ENCODE measurements at regions not wholly inside any gene's neighbourhood (a gene's known extent, or its start where the extent isn't known, plus 50 kb on each side); places are given as distances from the start of the nearest gene placed in this dataset.
"Not testable (repeated sequence)": the region's sequence is repeated elsewhere in the genome, so short reads cannot be mapped to it uniquely, and the experiment has no call there.

DNA sequence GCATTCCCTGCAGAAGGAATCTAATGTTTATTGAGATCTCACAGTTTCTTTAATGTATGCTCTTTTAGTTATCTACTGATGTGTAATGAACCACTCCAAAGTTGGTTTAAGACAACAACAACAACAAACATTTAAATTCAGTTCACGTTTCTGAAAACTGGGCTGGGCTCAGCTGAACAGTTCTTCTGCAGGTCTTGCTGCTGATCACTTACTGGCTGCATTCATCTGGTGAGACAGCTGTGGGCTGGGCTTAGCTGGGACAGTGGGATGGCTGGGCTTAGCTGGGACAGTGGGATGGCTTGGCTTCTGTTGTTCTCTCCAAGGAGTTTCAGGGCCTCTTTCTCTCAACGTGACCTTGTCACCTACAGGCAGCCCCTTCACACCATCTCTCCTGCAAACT lies 544.3 kb upstream of the CDH5 start:
- no peak for DNase-seq (ENCODE audit: extremely low read depth in 1 of 11, low read depth in 9 of 11, low spot score in 4 of 11)

DNA sequence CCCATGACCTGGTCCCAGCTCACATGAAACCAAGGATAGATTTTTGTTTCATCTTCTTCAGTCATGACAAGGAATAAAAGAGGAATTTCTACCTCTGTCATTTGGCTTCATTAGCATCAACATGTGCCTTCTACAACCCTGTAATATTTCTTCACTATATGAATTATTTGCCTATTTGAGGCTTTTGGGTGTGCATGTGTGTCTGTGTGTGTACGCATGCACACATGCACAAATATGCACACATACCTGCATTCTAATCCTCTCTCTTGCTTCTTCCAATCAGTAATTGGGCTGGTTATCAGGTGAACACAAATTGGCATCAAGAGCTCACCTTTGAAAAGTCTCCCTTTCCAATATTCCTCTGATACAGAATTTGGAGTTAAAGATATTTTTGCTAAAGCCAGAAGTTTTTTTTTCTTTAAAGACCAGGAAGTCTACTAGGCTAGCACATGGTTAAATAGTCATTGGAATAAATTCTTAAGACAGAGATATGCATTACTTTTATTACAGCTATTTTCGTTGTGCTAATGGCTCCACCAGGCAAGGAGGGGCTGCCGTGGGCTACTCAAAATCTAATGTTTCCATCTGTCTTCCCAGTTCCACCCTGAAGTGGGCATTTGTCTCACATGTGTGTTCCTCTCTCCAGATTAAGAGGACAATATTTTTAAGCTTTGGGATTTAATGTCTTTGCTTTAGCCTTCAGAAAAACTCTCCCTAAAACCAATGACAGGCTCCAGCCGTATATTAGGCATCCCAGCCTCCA lies 547.2 kb upstream of the CDH5 start:
- no peak for DNase-seq (ENCODE audit: extremely low read depth in 1 of 11, low read depth in 9 of 11, low spot score in 4 of 11)

DNA sequence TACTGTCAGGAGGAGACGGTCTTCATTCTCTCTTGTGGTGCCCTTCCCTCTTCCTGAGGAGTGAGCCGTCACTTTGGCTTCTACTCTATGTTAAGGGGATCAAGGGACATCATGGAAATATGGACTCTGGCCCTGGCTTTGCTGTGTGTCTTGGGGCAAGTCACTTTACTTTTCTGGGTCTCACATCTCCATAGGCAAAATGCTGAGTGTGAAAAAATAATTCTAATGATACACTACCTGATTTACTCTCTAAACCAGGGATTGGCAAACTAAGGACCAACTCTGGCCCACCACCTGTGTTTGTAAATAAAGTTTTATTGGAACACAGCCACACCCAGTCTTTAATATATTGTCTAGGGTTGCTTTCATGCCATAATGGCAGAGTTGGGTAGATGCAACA lies 548.7 kb upstream of the CDH5 start:
- no peak for DNase-seq (ENCODE audit: extremely low read depth in 1 of 11, low read depth in 9 of 11, low spot score in 4 of 11)

DNA sequence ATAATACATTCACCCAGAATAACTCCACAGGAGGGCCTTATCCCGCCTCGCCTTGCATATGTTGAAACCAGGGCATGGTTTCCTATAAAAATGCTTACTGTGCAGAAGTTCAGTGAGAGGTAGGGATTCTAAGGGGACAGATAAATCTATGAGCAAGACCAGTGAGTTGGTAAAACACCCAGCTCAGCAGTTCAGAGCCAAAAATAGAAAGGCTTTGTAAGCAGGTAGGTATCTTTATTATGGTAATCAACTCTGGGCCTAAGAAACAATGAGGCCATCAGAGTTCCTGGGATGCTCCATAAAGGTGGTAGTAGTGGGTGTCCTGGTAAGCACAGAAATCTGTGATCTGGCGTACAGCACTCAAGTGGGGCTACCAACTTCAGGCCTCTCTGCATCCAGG lies 549.4 kb upstream of the CDH5 start:
- DNase-seq (ENCODE audit: extremely low read depth in 1 of 11, low read depth in 9 of 11, low spot score in 4 of 11) = no peak

DNA sequence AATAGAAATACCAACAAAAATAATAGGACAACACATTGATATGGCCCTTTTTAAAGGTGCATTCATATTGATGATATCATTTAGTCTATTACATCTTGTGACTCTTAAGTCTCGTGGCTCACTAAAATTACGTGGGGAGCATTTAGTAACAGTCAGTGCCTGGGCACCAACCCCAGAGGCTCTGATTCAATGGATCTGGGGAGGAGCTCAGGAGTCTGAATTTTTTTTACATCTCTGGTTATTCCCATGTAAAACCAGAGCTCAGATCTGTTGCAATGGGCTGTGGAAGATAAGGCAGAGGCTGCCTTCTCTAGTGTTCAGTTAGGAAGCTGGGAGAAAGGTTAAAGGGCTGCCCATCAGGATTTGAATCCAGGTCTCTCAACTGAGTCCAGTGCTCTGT lies 549.9 kb upstream of the CDH5 start:
- no peak for DNase-seq (ENCODE audit: extremely low read depth in 1 of 11, low read depth in 9 of 11, low spot score in 4 of 11)

DNA sequence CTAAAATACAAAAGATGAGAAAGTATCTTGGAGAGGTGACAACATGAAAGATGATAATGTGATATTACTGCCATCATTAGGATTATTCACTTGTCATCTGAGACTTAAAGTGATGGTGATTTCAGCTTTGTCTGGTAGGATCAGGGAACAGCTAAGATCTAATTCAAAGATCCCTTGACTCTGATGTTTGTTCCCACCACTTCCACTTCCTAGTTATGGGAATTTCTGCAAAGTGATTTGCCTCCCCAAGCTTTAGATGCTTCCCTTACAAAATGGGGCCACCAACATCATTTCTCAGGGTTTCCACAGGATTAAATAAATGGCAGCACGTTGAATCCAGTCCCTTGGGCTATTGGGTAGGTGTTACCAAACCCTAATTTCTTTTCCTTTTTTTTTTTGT lies 550.8 kb upstream of the CDH5 start:
- no peak for DNase-seq (ENCODE audit: extremely low read depth in 1 of 11, low read depth in 9 of 11, low spot score in 4 of 11)

DNA sequence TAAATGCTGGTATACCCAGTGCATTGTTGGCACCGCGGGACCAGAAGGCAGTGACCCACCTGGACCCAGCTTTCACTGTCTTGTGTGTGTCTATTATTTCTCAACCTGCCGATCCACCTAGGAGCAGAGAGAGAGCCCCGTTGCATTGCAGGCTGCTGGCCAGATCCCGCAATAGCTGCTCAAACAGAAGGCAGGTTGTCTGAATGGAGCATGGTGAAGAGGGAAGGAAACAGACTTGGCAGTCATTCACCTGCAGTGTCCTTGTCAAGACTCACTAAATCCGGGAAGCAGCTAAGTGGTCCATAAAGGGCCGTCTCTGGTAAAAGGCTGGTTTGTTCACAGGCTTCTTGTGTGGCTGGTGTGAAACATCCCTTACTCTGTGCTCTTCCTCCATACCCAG lies 552.6 kb upstream of the CDH5 start:
- DNase-seq (ENCODE audit: extremely low read depth in 1 of 11, low read depth in 9 of 11, low spot score in 4 of 11) = not testable (repeated sequence)

DNA sequence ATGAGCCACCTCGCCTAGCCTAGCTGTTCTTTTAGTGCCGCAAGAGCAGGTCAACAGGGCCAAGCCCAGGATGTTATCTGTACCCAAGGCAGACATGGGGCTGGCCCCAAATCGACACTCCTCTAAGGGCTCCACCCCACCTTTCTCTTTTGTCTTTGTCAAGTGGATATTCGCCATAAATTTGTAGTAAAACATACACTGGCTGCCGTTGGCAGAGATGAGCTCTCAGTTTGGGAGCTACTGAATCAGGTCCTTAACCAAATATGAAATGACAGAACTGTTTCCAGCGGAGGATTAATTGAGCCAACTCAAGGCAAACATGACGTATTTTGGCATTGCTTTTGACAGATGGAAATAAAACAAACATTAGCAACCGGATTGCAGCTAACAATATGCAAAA lies 556.9 kb upstream of the CDH5 start:
- DNase-seq (ENCODE audit: extremely low read depth in 1 of 11, low read depth in 9 of 11, low spot score in 4 of 11) = no peak

DNA sequence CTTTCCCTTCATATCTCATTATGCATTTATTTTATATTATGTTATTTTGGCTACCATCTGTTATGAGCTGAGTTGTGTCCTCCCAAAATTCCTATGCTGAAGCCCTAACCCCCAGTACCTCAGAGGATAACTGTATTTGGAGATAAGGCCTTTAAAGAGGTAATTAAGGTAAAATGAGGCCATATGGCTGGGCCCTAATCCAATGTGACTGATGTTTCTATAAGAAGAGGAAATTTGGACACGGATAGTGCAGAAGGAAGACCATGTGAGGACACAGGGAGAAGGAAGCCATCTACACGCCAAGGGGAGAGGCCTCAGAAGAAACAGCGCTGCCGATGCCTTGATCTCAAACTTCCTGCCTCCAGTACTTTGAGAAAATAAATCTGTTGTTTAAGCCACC lies 557.7 kb upstream of the CDH5 start:
- DNase-seq (ENCODE audit: extremely low read depth in 1 of 11, low read depth in 9 of 11, low spot score in 4 of 11) = no peak

DNA sequence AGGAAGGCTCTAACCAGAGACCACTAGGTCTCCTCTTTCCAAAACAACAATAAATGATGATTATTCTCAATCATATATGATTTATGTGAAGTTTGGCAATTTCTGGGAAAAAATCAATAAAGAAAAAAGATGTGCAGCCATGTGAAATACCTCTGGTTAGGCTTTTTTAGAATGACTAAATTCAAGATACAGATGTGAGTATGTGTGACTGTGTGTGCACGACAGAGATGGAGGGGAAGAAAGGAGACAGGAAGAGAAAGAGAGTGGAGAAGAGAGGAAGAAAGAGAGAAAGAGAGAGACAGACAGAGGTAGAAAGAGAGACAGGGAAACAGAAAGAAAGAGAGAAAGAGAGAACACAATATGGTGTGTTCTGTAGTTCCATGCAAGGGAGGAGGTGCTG lies 558.6 kb upstream of the CDH5 start:
- no peak for DNase-seq (ENCODE audit: extremely low read depth in 1 of 11, low read depth in 9 of 11, low spot score in 4 of 11)

DNA sequence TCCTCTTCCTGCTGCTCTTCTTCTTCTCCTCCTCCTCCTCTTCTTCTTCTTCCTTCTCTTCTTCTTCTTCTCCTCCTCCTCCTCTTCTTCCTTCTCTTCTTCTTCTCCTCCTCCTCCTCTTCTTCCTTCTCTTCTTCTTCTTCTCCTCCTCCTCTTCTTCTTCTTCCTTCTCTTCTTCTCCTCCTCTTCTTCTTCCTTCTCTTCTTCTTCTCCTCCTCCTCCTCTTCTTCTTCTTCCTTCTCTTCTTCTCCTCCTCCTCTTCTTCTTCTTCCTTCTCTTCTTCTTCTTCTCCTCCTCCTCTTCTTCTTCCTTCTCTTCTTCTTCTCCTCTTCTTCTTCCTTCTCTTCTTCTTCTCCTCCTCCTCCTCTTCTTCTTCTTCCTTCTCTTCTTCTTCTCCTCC lies 560.8 kb upstream of the CDH5 start:
- DNase-seq (ENCODE audit: extremely low read depth in 1 of 11, low read depth in 9 of 11, low spot score in 4 of 11) = not testable (repeated sequence)

DNA sequence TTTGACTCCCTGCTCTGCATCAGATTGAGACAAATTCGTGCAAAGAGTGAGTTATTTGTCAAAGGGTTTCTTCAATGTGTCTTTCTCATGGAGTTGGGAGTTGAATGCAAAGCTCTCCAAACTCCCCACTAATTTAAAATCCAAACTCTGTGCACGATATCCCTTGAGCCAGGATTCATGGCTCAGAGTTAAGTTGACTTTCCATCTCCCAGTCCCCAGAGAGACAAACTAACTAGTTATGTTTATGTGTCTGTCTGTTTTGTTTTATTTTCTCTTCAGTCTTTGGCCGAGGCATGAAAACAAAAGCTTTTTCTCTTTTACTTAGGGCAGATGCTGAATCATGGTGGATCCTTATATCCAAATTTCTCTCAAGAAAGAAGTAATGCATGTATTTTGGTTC lies 570.0 kb upstream of the CDH5 start:
- DNase-seq (ENCODE audit: extremely low read depth in 1 of 11, low read depth in 9 of 11, low spot score in 4 of 11) = no peak

DNA sequence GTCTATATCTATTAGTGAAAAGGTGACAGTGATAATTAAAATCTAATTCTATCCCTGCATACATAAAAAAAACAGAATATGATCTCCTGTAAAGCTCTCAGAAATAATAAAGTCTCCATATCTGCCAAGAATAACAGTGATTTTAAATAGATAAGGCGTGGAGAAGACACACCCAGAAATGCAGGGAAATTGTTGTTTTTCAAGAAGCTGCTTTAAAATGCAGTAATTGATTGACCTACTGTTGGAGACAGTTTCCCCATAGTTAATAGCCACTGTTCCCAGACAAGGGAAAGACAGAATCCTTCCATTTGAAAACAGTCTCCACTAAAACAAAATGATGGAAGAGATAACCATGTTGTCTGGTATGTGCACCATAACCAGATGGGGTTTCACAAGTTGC lies 571.5 kb upstream of the CDH5 start:
- DNase-seq (ENCODE audit: extremely low read depth in 1 of 11, low read depth in 9 of 11, low spot score in 4 of 11) = no peak

DNA sequence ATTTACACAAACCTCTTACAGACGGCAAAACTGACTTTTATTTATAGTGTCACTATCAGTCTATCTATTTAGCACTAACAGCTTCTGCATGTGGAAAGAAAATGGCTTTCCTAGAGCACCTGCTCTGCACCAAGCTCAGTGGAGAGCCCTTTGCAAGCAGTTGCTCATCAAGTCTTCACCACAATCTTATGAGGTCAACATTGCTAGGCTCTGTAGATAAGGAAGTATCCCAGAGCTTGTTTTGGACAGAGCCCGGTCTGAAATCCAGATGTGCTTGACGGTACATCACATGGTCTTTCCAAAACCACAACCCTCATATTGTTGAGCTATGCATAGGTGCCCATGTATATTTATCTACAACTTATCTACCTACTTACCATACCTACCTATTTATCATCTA lies 572.7 kb upstream of the CDH5 start:
- no peak for DNase-seq (ENCODE audit: extremely low read depth in 1 of 11, low read depth in 9 of 11, low spot score in 4 of 11)

DNA sequence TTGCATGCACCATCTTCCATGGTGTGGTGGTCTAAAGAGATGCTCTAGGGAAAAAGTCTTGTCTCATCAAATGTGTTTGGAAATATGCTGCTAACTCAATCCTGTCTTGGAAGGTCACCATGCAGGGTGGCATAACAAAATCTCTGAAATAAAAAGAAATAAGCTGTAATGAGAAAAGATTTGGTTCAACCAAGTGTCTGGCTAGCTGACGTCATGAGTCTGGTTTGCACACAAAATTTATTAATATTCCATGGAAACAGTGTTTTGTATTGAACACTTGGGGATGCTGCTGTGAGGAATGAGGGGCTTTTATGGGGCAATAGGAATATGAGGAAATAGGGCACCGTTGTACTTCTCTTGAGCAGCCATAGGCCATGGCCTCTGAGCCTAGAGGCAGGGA lies 575.7 kb upstream of the CDH5 start:
- no peak for DNase-seq (ENCODE audit: extremely low read depth in 1 of 11, low read depth in 9 of 11, low spot score in 4 of 11)

DNA sequence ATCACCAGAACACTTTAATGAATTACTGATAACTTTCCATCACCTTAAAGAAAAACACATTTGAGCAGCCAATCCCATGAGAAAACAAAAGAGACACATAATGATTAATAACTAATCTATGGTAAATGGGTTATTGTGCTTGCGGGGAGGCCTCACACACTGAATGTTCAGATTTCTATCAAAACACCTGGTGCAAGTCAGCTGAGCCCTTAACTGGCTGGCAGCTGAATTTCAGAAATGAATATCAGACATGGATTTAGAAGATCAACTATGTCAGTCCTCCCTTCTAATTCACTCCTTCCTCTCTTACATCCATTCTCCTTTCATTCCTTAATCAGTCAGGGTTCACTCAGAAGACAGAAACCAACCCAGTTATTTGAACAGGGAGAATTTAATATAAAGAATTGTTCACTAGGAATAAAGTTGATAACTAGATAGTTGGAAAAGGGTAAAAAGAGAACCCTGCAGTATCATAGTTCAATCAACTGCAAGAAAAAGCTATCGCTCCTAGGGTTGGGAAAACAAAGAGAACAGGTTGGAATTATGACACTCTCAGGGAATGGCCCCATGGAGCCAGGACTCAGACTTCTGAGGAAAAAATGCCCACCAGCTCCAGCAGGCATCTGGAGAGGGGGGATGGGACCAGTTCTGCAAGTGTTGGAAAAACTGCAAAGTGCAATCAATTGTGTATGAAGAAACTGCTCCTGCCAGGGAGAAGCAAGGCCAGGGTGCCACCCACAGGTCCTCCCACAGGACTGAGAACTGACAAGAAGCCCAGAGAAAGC lies 577.1 kb upstream of the CDH5 start:
- DNase-seq (ENCODE audit: extremely low read depth in 1 of 11, low read depth in 9 of 11, low spot score in 4 of 11) = no peak

DNA sequence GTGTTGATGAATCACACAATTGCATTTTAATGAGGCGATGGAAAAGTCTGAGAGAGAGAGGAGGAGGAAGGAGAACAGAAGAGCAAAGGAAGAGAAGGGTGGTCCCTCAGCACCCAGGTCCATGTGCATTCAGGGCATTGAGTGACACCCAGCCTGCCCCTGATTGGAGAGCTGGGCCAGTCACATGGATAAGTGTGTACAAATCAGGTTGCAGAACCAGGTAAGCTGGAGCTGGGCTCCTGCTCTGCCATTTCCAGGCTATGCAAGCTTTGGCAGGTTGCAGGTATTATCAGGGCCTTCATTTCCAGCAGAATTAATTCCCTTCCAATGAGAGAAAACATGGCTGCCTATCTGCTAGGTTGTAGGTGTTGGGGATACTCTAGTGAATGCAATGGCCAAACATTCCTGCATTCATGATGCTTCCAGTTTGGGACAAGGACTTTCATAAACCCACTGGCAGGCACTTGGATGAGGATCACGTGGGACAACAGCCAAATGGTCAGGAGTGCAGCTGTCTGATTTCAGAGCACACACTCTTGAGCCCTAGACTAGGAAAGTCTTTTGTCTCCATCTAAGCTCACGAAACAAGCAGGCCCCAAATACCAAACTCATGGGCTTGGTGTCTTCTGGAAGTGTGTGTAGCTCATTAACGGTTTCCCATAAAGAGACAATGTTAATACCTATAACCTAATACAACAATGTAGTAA lies 577.9 kb upstream of the CDH5 start:
- no peak for DNase-seq (ENCODE audit: extremely low read depth in 1 of 11, low read depth in 9 of 11, low spot score in 4 of 11)

DNA sequence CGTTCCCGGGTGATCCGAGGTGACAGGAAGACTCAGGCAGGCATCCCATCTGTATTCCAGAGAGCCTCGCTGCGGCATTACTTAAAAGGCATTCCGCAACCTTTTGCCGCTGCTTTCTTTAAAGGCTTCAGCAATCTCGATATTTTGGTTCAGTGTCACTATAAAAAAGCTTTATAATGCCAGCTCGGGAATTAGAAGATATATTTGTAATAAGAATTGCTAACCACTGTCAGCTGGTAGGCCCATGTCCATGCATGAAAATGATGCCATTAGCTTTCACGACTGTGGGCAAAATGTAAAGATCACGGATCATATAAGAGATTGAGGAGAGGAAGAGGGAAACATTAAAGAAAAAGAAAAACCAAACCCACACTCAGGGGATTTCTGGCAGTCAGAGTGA lies 578.6 kb upstream of the CDH5 start:
- no peak for DNase-seq (ENCODE audit: extremely low read depth in 1 of 11, low read depth in 9 of 11, low spot score in 4 of 11)

DNA sequence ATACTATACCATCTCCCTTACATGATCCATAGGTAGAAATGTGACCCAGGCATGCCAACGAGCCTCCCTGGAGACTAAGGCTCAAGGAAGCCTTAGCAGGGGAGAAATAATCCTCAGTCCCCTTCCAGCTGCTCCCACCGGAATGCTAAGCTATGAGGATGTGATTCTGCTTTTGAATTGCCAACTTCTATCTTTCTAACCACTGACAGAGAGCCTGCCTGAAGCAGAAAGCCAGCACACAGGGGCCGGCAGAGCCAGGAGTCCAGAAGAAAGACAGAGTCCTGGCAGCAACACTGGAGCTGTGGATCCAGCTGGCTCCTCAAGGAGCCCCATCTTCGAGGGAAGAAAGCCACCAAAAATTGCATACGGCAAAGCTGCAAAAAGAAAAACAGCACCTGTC lies 579.6 kb upstream of the CDH5 start:
- DNase-seq (ENCODE audit: extremely low read depth in 1 of 11, low read depth in 9 of 11, low spot score in 4 of 11) = no peak

DNA sequence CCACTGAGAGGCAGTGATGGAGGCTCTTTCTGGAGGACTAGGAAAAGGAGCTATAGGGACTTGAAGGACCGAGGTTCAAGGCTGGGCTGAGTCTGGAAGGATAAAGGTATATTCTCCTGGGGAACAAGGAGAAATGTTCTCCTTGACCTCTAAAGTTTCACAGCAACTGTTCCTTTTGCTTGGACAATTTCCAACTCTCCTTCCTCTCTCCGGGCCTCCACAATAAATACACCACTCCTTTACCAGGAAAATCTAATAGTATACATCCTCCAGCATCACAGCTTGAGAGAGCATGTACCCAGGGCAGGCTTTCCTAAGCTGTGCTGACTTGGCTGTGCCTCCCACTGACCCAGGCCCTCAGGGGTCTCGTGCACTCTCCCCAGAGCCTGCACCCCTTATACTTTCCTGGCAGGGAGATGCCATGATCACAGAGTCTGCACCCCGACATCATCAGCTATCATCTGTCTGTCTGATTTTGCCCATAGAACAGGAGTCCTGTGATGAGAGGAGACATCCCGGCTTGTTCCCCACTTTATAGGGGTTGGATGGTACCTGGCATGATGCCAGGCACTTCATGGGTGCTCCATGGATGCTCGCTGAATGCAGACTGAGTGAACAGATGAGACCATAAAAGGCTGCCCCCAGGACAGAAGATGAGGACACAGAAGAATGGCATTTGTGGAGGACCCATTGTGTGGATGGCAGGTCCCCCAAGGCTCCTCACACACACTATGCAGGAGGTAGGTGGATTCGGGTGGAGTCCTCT lies 582.6 kb upstream of the CDH5 start:
- DNase-seq (ENCODE audit: extremely low read depth in 1 of 11, low read depth in 9 of 11, low spot score in 4 of 11) = no peak

Measured in renal cortex interstitium (tissue), 11 donors.